Kidney (tissue), 13 donors: ENCODE measurements at regions not wholly inside any gene's neighbourhood (a gene's known extent, or its start where the extent isn't known, plus 50 kb on each side); places are given as distances from the start of the nearest gene placed in this dataset.

Experiments
- DNase-seq, 5 donors: peaks; one replicate each; pipeline ENCODE4 v3.0.0-alpha.2; 2013 to 2020
- FAIRE-seq: peaks from 2 replicates; lab custom pipeline; 2012; peaks lifted over from hg19 to GRCh38; lab: Jason Lieb, UNC
- H3K27ac ChIP-seq, 2 donors: one replicate each; pipeline ENCODE4 v1.7.0; 2013; ENCODE audit warnings: low read depth in 2 of 2, low read length in 2 of 2, inconsistent platforms in 1 of 2
- H3K27me3 ChIP-seq: one replicate; pipeline ENCODE4 v1.7.1; 2013; ENCODE audit warnings: low read length, inconsistent platforms; ENCODE audit not compliant: control insufficient read depth, insufficient read depth
- H3K36me3 ChIP-seq, 3 donors: one replicate each; pipeline versions ENCODE4 v1.7.0 to v1.7.1; 2013; ENCODE audit warnings: low read length in 3 of 3, control low read depth in 1 of 3, inconsistent platforms in 1 of 3; ENCODE audit not compliant: insufficient read depth in 3 of 3, control insufficient read depth in 2 of 3
- H3K4me1 ChIP-seq, 3 donors: one replicate each; pipeline versions ENCODE4 v1.7.0 to v1.7.1; 2013; ENCODE audit warnings: low read length in 3 of 3, inconsistent platforms in 1 of 3, low read depth in 1 of 3; ENCODE audit not compliant: control insufficient read depth in 2 of 3, insufficient read depth in 2 of 3
- H3K4me3 ChIP-seq, 3 donors: one replicate each; pipeline versions ENCODE4 v1.7.0 to v1.8.1; 2013; ENCODE audit warnings: low read length in 3 of 3, control low read depth in 1 of 3, inconsistent platforms in 1 of 3
- H3K9ac ChIP-seq, 3 donors: one replicate each; pipeline versions ENCODE4 v1.7.0 to v1.7.1; 2013; ENCODE audit warnings: low read length in 3 of 3, control low read depth in 1 of 3, inconsistent platforms in 1 of 3
- H3K9me3 ChIP-seq, 3 donors: one replicate each; pipeline versions ENCODE4 v1.7.0 to v1.7.1; 2013; ENCODE audit warnings: low read length in 3 of 3, control low read depth in 1 of 3, inconsistent platforms in 1 of 3; ENCODE audit not compliant: control insufficient read depth in 2 of 3, insufficient read depth in 1 of 3
- CTCF ChIP-seq: IDR thresholded peaks from 3 replicates; pipeline ENCODE4 v1.5.1; 2012; ENCODE audit warnings: mild to moderate bottlenecking, moderate library complexity, borderline replicate concordance; ENCODE audit not compliant: insufficient read depth; ENCODE audit errors: extremely low read depth
- intact Hi-C: fragments of 100-400 bp; cut with DNase I; formaldehyde crosslinking; loops from one replicate; pipeline ENCODE4 v1.11.1; 2022
- donor health status: control.
- donor health status: control.
- donor health status: control.
- donor health status: control.
- donor health status: control.
- donor health status: DM: yes; HTN: yes; CAD: no.
- donor health status: Normal renal cell carcinoma (clear cell type).

GRCh38 chr12:19608039-19608438 is 168.7 kb downstream of the AEBP2 start:
- intact Hi-C loops, result no loop called here
- no peak for FAIRE-seq
- Histone ChIP-seq H3K9me3 (peaks cover 0 to 4% (median 0%) of the 10 kb centered on the region in 3 donors), H3K4me1 (no peaks in the 10 kb centered on the region), H3K9ac (no peak overlapping the region), H3K27me3 (no peaks in the 10 kb centered on the region), H3K27ac (no peak overlapping the region), H3K36me3 (no peaks in the 10 kb centered on the region), H3K4me3 (no peak overlapping the region)
- TF ChIP-seq CTCF, result no peak
- no peak for DNase-seq

- Histone ChIP-seq H3K27ac (no peak overlapping the region), H3K9me3 (peaks cover 0 to 4% (median 0%) of the 10 kb centered on the region in 3 donors), H3K27me3 (no peaks in the 10 kb centered on the region), H3K36me3 (no peaks in the 10 kb centered on the region), H3K4me3 (no peak overlapping the region), H3K9ac (no peak overlapping the region), H3K4me1 (no peaks in the 10 kb centered on the region)
- intact Hi-C loops, result no loop called here
- FAIRE-seq, result no peak
- TF ChIP-seq CTCF, result no peak
- DNase-seq, result no peak
Measured at GRCh38 chr12:19613051-19613535, 173.8 kb downstream of the AEBP2 start.

GRCh38 chr12:19614601-19615383 is 175.5 kb downstream of the AEBP2 start:
- no peak for TF ChIP-seq CTCF
- H3K27ac ChIP-seq, result no peak overlapping the region
- no peaks in the 10 kb centered on the region for H3K4me1 ChIP-seq
- H3K9ac ChIP-seq, result no peak overlapping the region
- no peak for DNase-seq
- H3K36me3 ChIP-seq, result no peaks in the 10 kb centered on the region
- no peak for FAIRE-seq
- no peaks in the 10 kb centered on the region for H3K27me3 ChIP-seq
- intact Hi-C loops, result no loop called here
- peaks cover 0 to 4% (median 0%) of the 10 kb centered on the region in 3 donors for H3K9me3 ChIP-seq
- H3K4me3 ChIP-seq, result no peak overlapping the region
